GM18868 (cell line): ENCODE measurements at regions not wholly inside any gene's neighbourhood (a gene's known extent, or its start where the extent isn't known, plus 50 kb on each side); places are given as distances from the start of the nearest gene placed in this dataset.
"Not testable (repeated sequence)": the region's sequence is repeated elsewhere in the genome, so short reads cannot be mapped to it uniquely, and the experiment has no call there.

Experiments used
- ATAC-seq: cut with Tn5 transposase; IDR thresholded peaks from one replicate; pipeline ENCODE4 v1.9.1; 2021; ENCODE audit warnings: mild to moderate bottlenecking, moderate library complexity; ENCODE audit not compliant: unreplicated experiment

- ATAC-seq, result no peak
These were observed 125.7 kb upstream of the NKX1-1 start for GRCh38 chr4:1531683-1532548.

- no peak for ATAC-seq
These were observed 124.1 kb upstream of the NKX1-1 start for GRCh38 chr4:1530356-1530755.

- no peak for ATAC-seq
These were observed 118.5 kb upstream of the NKX1-1 start for GRCh38 chr4:1524761-1525160.

- no peak for ATAC-seq
These were observed 117.8 kb upstream of the NKX1-1 start for GRCh38 chr4:1523907-1524636.

- ATAC-seq, result no peak
These were observed 117.3 kb upstream of the NKX1-1 start for GRCh38 chr4:1523506-1523905.

- no peak for ATAC-seq
These were observed 116.8 kb upstream of the NKX1-1 start for GRCh38 chr4:1523033-1523432.

GRCh38 chr4:1522606-1523005, 116.4 kb upstream of the NKX1-1 start:
- ATAC-seq, result no peak

GRCh38 chr4:1521821-1522361, 115.6 kb upstream of the NKX1-1 start:
- no peak for ATAC-seq

- ATAC-seq, result not testable (repeated sequence)
These were observed 114.7 kb upstream of the NKX1-1 start for GRCh38 chr4:1520795-1521576.

GRCh38 chr4:1519787-1520661, 113.8 kb upstream of the NKX1-1 start:
- ATAC-seq, result no peak

GRCh38 chr4:1518997-1519700, 112.9 kb upstream of the NKX1-1 start:
- no peak for ATAC-seq

- no peak for ATAC-seq
These were observed 111.6 kb upstream of the NKX1-1 start for GRCh38 chr4:1517592-1518411.

- ATAC-seq, result no peak
These were observed 110.7 kb upstream of the NKX1-1 start for GRCh38 chr4:1516881-1517480.

GRCh38 chr4:1516261-1516660, 110.0 kb upstream of the NKX1-1 start:
- no peak for ATAC-seq

GRCh38 chr4:1515763-1516162, 109.5 kb upstream of the NKX1-1 start:
- ATAC-seq, result no peak

- no peak for ATAC-seq
These were observed 108.9 kb upstream of the NKX1-1 start for GRCh38 chr4:1515156-1515555.

GRCh38 chr4:1514612-1515011, 108.4 kb upstream of the NKX1-1 start:
- no peak for ATAC-seq

GRCh38 chr4:1513936-1514483, 107.8 kb upstream of the NKX1-1 start:
- ATAC-seq, result no peak
